Upper lobe of left lung (tissue), 6 donors: ENCODE measurements at regions not wholly inside any gene's neighbourhood (a gene's known extent, or its start where the extent isn't known, plus 50 kb on each side); places are given as distances from the start of the nearest gene placed in this dataset.

Source experiments
- ATAC-seq, 2 donors: fragments of 200-7000 bp; cut with Tn5 transposase; one replicate each; pipeline ENCODE4 v1.9.1; 2022; ENCODE audit warnings: mild to moderate bottlenecking in 2 of 2, moderate library complexity in 2 of 2; ENCODE audit not compliant: low FRiP score in 2 of 2
- DNase-seq, 2 donors: peaks; one replicate each; pipeline ENCODE4 v3.0.0-alpha.2; 2019 to 2020
- H3K27ac ChIP-seq, 4 donors: fragments of 200-600 bp; sonication (generic); one replicate each; pipeline ENCODE4 v1.5.1; 2016 to 2019
- H3K27me3 ChIP-seq, 4 donors: fragments of 200-600 bp; sonication (generic); one replicate each; pipeline ENCODE4 v1.5.1; 2017 to 2019
- H3K36me3 ChIP-seq, 4 donors: fragments of 200-600 bp; sonication (generic); one replicate each; pipeline ENCODE4 v1.5.1; 2016 to 2019
- H3K4me1 ChIP-seq, 4 donors: fragments of 200-600 bp; sonication (generic); one replicate each; pipeline ENCODE4 v1.5.1; 2018 to 2019
- H3K4me3 ChIP-seq, 4 donors: fragments of 200-600 bp; sonication (generic); one replicate each; pipeline ENCODE4 v1.5.1; 2017 to 2019; ENCODE audit warnings: mild to moderate bottlenecking in 2 of 4, moderate library complexity in 1 of 4
- H3K9me3 ChIP-seq, 4 donors: fragments of 200-600 bp; sonication (generic); one replicate each; pipeline ENCODE4 v1.5.1; 2018 to 2019
- EP300 ChIP-seq, 4 donors: sonication (generic); formaldehyde crosslinking; IDR thresholded peaks; one replicate each; pipeline ENCODE4 v1.5.1; 2017; ENCODE audit warnings: antibody characterized with exemption in 4 of 4, control low read depth in 2 of 4
- POLR2A ChIP-seq, 4 donors: fragments of 450-650 bp; IDR thresholded peaks; one replicate each; pipeline ENCODE4 v1.5.1; 2016 to 2017; ENCODE audit warnings: antibody characterized with exemption in 4 of 4, mild to moderate bottlenecking in 2 of 4
- POLR2AphosphoS5 ChIP-seq, 2 donors: sonication (generic); formaldehyde crosslinking; IDR thresholded peaks; one replicate each; pipeline ENCODE4 v1.5.1; 2017; ENCODE audit warnings: antibody characterized with exemption in 2 of 2
- WGBS, 2 donors: methylation state at CpG; one replicate each; pipeline ENCODE4 v1.1.5; 2017 to 2018; 5-methylcytosine and 5-hydroxymethylcytosine counted together
- TF ChIP-seq, protein P1 (sequence below), 6 experiments: fragments of 450-650 bp in 4 of 6; fragments of 200-600 bp in 2 of 6; sonication (generic) in 2 of 6; IDR thresholded peaks; one replicate each; pipeline ENCODE4 v1.5.1; 2016 to 2019; ENCODE audit warnings: antibody characterized with exemption in 6 of 6
- donor health status: DM: no; HTN: no; CAD: no; lungs with moderate emphysema.
- donor health status: DM: no; HTN: yes; CAD: no; lungs with severe emphysema.

DNA sequence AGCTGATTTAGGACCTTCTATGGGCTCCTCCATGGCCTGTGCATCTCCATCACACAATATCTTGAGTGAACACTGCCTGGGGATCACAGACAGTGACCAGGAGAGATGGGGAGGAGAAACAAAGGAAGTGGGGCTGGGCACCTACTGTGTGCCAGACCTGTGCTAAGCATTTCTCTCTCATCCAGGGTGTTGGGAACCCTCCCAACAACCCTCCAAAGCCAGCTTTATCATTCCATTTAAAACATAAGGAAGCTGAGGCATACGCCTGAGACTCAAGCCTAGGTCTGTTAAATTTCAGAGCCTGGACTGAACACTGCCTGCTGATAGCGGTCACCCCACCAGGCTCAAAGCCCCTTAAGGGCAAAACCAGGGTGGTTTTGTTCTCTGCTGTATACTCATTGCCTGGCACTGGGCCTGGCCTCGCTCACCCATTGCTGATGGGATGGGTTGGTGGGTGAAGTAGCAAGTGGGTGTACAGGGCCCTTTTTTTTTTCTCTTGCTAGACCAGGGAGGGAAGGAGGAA lies 130.1 kb downstream of the MN1 start:
- 94 to 100% methylated on average over 2 to 3 of the region's 3 CpGs for WGBS, 2 donors
- DNase-seq (no peak), ATAC-seq (no peak)
- TF ChIP-seq, protein P1, sequence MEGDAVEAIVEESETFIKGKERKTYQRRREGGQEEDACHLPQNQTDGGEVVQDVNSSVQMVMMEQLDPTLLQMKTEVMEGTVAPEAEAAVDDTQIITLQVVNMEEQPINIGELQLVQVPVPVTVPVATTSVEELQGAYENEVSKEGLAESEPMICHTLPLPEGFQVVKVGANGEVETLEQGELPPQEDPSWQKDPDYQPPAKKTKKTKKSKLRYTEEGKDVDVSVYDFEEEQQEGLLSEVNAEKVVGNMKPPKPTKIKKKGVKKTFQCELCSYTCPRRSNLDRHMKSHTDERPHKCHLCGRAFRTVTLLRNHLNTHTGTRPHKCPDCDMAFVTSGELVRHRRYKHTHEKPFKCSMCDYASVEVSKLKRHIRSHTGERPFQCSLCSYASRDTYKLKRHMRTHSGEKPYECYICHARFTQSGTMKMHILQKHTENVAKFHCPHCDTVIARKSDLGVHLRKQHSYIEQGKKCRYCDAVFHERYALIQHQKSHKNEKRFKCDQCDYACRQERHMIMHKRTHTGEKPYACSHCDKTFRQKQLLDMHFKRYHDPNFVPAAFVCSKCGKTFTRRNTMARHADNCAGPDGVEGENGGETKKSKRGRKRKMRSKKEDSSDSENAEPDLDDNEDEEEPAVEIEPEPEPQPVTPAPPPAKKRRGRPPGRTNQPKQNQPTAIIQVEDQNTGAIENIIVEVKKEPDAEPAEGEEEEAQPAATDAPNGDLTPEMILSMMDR (IDR thresholded peaks at IDR 0.05) = no peak
- no peak for TF ChIP-seq POLR2AphosphoS5 (IDR thresholded peaks at IDR 0.05)
- no peak for TF ChIP-seq POLR2A (IDR thresholded peaks at IDR 0.05)
- TF ChIP-seq EP300 (IDR thresholded peaks at IDR 0.05) = no peak
- Histone ChIP-seq H3K4me3 (no peak overlapping the region), H3K27me3 (peaks cover 0 to 4% (median 0%) of the 10 kb centered on the region in 4 donors), H3K36me3 (no peaks in the 10 kb centered on the region), H3K27ac (peak overlapping the region; percentile 32 to 78 (median 50)), H3K9me3 (peaks cover 0 to 2% (median 1%) of the 10 kb centered on the region in 4 donors), H3K4me1 (peaks cover 16 to 30% (median 24%) of the 10 kb centered on the region in 4 donors)

DNA sequence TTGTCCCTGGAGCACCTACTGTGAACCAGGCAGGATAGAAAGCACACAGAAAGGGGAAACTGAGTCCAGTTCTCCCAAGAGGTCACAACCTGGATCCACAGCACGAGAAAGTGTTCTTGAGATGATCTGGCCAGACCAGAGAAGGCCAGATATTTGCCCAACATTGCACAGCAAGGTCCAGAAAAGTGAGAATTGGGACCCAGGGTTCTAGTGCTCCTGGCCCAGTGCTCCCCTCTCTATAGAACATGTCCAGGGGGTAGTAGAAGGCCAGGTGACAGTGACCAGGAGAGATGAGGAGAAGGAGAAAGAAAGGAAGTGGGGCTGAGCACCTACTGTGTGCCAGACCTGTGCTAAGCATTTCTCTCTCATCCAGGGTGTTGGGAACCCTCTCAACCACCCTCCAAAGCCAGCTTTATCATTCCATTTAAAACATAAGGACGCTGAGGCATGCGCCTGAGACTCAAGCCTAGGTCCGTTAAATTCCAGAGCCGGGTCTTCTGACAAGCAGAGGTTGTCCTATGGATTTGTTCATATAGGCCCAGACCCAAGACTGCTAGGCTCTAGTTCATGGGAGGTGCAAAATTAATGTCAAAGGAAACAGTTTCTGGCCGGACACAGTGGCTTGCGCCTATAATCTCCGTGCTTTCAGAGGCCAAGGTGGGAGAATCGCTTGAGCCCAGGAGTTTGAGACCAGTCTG lies 128.7 kb downstream of the MN1 start:
- ATAC-seq (no peak), DNase-seq (no peak)
- Histone ChIP-seq H3K4me3 (no peak overlapping the region), H3K27me3 (peaks cover 0 to 4% (median 0%) of the 10 kb centered on the region in 4 donors), H3K27ac (no peak overlapping the region), H3K36me3 (no peaks in the 10 kb centered on the region), H3K4me1 (peaks cover 16 to 30% (median 24%) of the 10 kb centered on the region in 4 donors), H3K9me3 (peaks cover 0 to 4% (median 0%) of the 10 kb centered on the region in 4 donors)
- 91% methylated on average over 9 of the region's 9 CpGs for WGBS, 2 donors
- TF ChIP-seq, protein P1 (IDR thresholded peaks at IDR 0.05) = no peak
- TF ChIP-seq POLR2A (IDR thresholded peaks at IDR 0.05) (no peak), POLR2AphosphoS5 (IDR thresholded peaks at IDR 0.05) (no peak), EP300 (IDR thresholded peaks at IDR 0.05) (no peak)

GRCh38 chr22:27673839-27674238 lies 127.7 kb downstream of the MN1 start:
- DNase-seq (peak in 1 of 2 donors; percentile 60), ATAC-seq (no peak)
- peaks cover 16 to 30% (median 23%) of the 10 kb centered on the region in 4 donors for H3K4me1 ChIP-seq
- no peak overlapping the region for H3K4me3 ChIP-seq
- peaks cover 0 to 4% (median 0%) of the 10 kb centered on the region in 4 donors for H3K9me3 ChIP-seq
- H3K27ac ChIP-seq = no peak overlapping the region
- peaks cover 0 to 4% (median 0%) of the 10 kb centered on the region in 4 donors for H3K27me3 ChIP-seq
- WGBS, 2 donors = 34 to 57% methylated on average over 4 to 15 of the region's 15 CpGs
- no peak for TF ChIP-seq POLR2A (IDR thresholded peaks at IDR 0.05)
- TF ChIP-seq, protein P1 (IDR thresholded peaks at IDR 0.05) = no peak
- TF ChIP-seq POLR2AphosphoS5 (IDR thresholded peaks at IDR 0.05) = no peak
- TF ChIP-seq EP300 (IDR thresholded peaks at IDR 0.05) = no peak
- H3K36me3 ChIP-seq = no peaks in the 10 kb centered on the region

- Histone ChIP-seq H3K4me3 (no peak overlapping the region), H3K36me3 (no peaks in the 10 kb centered on the region), H3K4me1 (peaks cover 16 to 24% (median 19%) of the 10 kb centered on the region in 4 donors), H3K27me3 (peaks cover 0 to 4% (median 0%) of the 10 kb centered on the region in 4 donors), H3K9me3 (peaks cover 0 to 4% (median 0%) of the 10 kb centered on the region in 4 donors), H3K27ac (no peak overlapping the region)
- 71 to 73% methylated on average over 4 of the region's 4 CpGs for WGBS, 2 donors
- DNase-seq = no peak
- TF ChIP-seq EP300 (IDR thresholded peaks at IDR 0.05) (no peak), POLR2AphosphoS5 (IDR thresholded peaks at IDR 0.05) (no peak), POLR2A (IDR thresholded peaks at IDR 0.05) (no peak)
- TF ChIP-seq, protein P1 (IDR thresholded peaks at IDR 0.05) = no peak
- no peak for ATAC-seq
Measured at GRCh38 chr22:27674261-27674923, 127.2 kb downstream of the MN1 start.
